H1 (cell line): ENCODE measurements at regions not wholly inside any gene's neighbourhood (a gene's known extent, or its start where the extent isn't known, plus 50 kb on each side); places are given as distances from the start of the nearest gene placed in this dataset.

Source experiments
- BRCA1 ChIP-seq: IDR thresholded peaks from 2 replicates; pipeline ENCODE4 v1.6.1; 2012; ENCODE audit warnings: low read depth, low read length, improper control_type of control experiment
- CBX5 ChIP-seq: fragments of 300-800, 300-1000 bp; sonication (generic); IDR thresholded peaks from 2 replicates; pipeline ENCODE4 v1.7.1; 2016; ENCODE audit warnings: antibody characterized with exemption, low read length, low read depth
- CHD2 ChIP-seq: IDR thresholded peaks from 2 replicates; pipeline ENCODE4 v1.6.1; 2012; ENCODE audit warnings: low read length, improper control_type of control experiment
- CTCF ChIP-seq, 3 experiments: IDR thresholded peaks; 1 replicate in 2 of 3; 2 replicates in 1 of 3; pipeline versions ENCODE4 v1.5.1 to v1.6.1; 2011; ENCODE audit warnings: low read length in 3 of 3, mild to moderate bottlenecking in 3 of 3, inconsistent platforms in 2 of 3, low read depth in 1 of 3, moderate library complexity in 1 of 3; ENCODE audit not compliant: insufficient read depth in 1 of 3; ENCODE audit errors: control extremely low read depth in 1 of 3
- EP300 ChIP-seq, 2 experiments: IDR thresholded peaks; 1 replicate in 1 of 2; 2 replicates in 1 of 2; pipeline ENCODE4 v1.6.1; 2011 to 2012; ENCODE audit warnings: low read depth in 2 of 2, low read length in 2 of 2, mild to moderate bottlenecking in 2 of 2, borderline replicate concordance in 1 of 2, inconsistent platforms in 1 of 2, moderate library complexity in 1 of 2
- GABPA ChIP-seq: IDR thresholded peaks from 2 replicates; pipeline ENCODE4 v1.6.1; 2011; ENCODE audit warnings: mild to moderate bottlenecking, low read length, moderate library complexity, borderline replicate concordance; ENCODE audit not compliant: insufficient read depth
- HDAC2 ChIP-seq, 2 experiments: fragments of 300-600 bp in 1 of 2; sonication (generic) in 1 of 2; IDR thresholded peaks; 2 replicates each; pipeline ENCODE4 v1.6.1; 2011 to 2012; ENCODE audit warnings: low read depth in 2 of 2, low read length in 2 of 2, mild to moderate bottlenecking in 2 of 2, moderate library complexity in 2 of 2, borderline replicate concordance in 1 of 2, inconsistent platforms in 1 of 2
- POLR2A ChIP-seq, 2 experiments: IDR thresholded peaks; 1 replicate in 1 of 2; 2 replicates in 1 of 2; pipeline ENCODE4 v1.6.1; 2011; ENCODE audit warnings: low read depth in 2 of 2, low read length in 2 of 2, mild to moderate bottlenecking in 2 of 2; ENCODE audit errors: control extremely low read depth in 1 of 2
- POLR2AphosphoS5 ChIP-seq: IDR thresholded peaks from 2 replicates; pipeline ENCODE4 v1.6.1; 2011; ENCODE audit warnings: low read depth, low read length
- RXRA ChIP-seq: IDR thresholded peaks from 2 replicates; pipeline ENCODE4 v1.6.1; 2011; ENCODE audit warnings: low read depth, mild to moderate bottlenecking, low read length, moderate library complexity; ENCODE audit not compliant: insufficient read depth
- SUZ12 ChIP-seq: fragments of 200-600 bp; sonication (generic); IDR thresholded peaks from 2 replicates; pipeline ENCODE4 v1.6.1; 2012; ENCODE audit warnings: mild to moderate bottlenecking, inconsistent platforms, low read length, moderate library complexity, mixed read lengths

- peak; percentile 17 to 36 (median 26) for TF ChIP-seq CTCF (IDR thresholded peaks at IDR 0.05; ENCODE audit: control extremely low read depth in 1 of 3, insufficient read depth in 1 of 3, low read depth in 1 of 3, low read length in 3 of 3)
- TF ChIP-seq CHD2: no peak
- no peak for TF ChIP-seq POLR2A (IDR thresholded peaks at IDR 0.05; ENCODE audit: control extremely low read depth in 1 of 2, low read depth in 2 of 2, low read length in 2 of 2)
- TF ChIP-seq RXRA: no peak
- no peak for TF ChIP-seq CBX5
- TF ChIP-seq SUZ12: no peak
- TF ChIP-seq BRCA1: no peak
- TF ChIP-seq GABPA: no peak
- TF ChIP-seq POLR2AphosphoS5: no peak
- no peak for TF ChIP-seq HDAC2 (IDR thresholded peaks at IDR 0.05; ENCODE audit: borderline replicate concordance in 1 of 2, low read depth in 2 of 2, low read length in 2 of 2)
- TF ChIP-seq EP300 (IDR thresholded peaks at IDR 0.05; ENCODE audit: borderline replicate concordance in 1 of 2, low read depth in 2 of 2, low read length in 2 of 2): no peak
Measured at GRCh38 chr12:33296529-33296928, 143.1 kb downstream of the SYT10 start.
